ENCODE measurements at regions not wholly inside any gene's neighbourhood (a gene's known extent, or its start where the extent isn't known, plus 50 kb on each side); places are given as distances from the start of the nearest gene placed in this dataset.

DNA sequence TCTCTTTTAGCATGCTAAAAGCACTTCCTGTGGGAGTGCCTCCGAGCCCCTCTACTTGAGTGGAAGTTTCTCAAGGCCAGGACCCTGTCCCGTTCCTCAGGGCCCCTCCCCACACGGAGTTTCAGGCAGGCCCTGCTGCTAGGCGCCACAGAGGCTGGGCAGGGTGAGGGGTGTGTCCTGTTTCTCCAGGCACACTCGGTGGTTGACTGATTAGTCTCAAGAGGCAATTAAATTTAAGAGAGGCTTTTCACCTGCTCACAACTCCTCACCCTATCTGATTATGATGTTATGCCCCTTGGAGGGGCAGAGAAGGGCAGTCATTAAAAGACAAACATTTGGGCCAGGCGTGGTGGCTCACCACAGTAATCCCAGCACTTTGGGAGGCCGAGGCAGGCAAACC lies 160.8 kb upstream of the HAAO start:
- TF ChIP-seq, protein P1, sequence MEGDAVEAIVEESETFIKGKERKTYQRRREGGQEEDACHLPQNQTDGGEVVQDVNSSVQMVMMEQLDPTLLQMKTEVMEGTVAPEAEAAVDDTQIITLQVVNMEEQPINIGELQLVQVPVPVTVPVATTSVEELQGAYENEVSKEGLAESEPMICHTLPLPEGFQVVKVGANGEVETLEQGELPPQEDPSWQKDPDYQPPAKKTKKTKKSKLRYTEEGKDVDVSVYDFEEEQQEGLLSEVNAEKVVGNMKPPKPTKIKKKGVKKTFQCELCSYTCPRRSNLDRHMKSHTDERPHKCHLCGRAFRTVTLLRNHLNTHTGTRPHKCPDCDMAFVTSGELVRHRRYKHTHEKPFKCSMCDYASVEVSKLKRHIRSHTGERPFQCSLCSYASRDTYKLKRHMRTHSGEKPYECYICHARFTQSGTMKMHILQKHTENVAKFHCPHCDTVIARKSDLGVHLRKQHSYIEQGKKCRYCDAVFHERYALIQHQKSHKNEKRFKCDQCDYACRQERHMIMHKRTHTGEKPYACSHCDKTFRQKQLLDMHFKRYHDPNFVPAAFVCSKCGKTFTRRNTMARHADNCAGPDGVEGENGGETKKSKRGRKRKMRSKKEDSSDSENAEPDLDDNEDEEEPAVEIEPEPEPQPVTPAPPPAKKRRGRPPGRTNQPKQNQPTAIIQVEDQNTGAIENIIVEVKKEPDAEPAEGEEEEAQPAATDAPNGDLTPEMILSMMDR (IDR thresholded peaks at IDR 0.05; ENCODE audit: low read depth, low read length, poor library complexity, severe bottlenecking): no peak
- TF ChIP-seq EZH2phosphoT487 (IDR thresholded peaks at IDR 0.05; ENCODE audit: borderline replicate concordance, low read length): no peak
